ENCODE measurements at regions not wholly inside any gene's neighbourhood (a gene's known extent, or its start where the extent isn't known, plus 50 kb on each side); places are given as distances from the start of the nearest gene placed in this dataset.

- H3K9me2 ChIP-seq (replicated peaks; ENCODE audit: insufficient read depth), result no peaks in the 10 kb centered on the region
- DNase-seq (ENCODE audit: low spot score), result no peak
- H3K9me3 ChIP-seq (ENCODE audit: low read depth), result no peaks in the 10 kb centered on the region
- no peaks in the 10 kb centered on the region for H4K20me1 ChIP-seq (ENCODE audit: insufficient read depth, poor library complexity, severe bottlenecking)
- no peak overlapping the region for H3K4me2 ChIP-seq
- H3K4me1 ChIP-seq (ENCODE audit: insufficient read depth), result peaks cover 4% of the 10 kb centered on the region
- no peak overlapping the region for H2AFZ ChIP-seq
- TF ChIP-seq EZH2 (IDR thresholded peaks at IDR 0.05; ENCODE audit: borderline replicate concordance), result no peak
- peak overlapping the region; percentile 43 for H3K27ac ChIP-seq
- no peaks in the 10 kb centered on the region for H3K27me3 ChIP-seq
- H3K4me3 ChIP-seq, result no peak overlapping the region
- no peaks in the 10 kb centered on the region for H3K79me2 ChIP-seq
- WGBS (ENCODE audit: low lambda C conversion rate, missing lambda C conversion rate), result 36% methylated on average over 2 of the region's 2 CpGs
- H3K36me3 ChIP-seq (replicated peaks; ENCODE audit: insufficient read depth, low read depth), result no peaks in the 10 kb centered on the region
Measured at GRCh38 chr5:143682246-143682905, 129.6 kb upstream of the HMHB1 start.

- Histone ChIP-seq H3K9me3 (ENCODE audit: low read depth) (no peaks in the 10 kb centered on the region), H3K27me3 (no peaks in the 10 kb centered on the region), H3K4me1 (ENCODE audit: insufficient read depth) (peaks cover 4% of the 10 kb centered on the region), H3K4me3 (no peak overlapping the region), H4K20me1 (ENCODE audit: insufficient read depth, poor library complexity, severe bottlenecking) (no peaks in the 10 kb centered on the region), H3K4me2 (no peak overlapping the region), H3K36me3 (replicated peaks; ENCODE audit: insufficient read depth, low read depth) (no peaks in the 10 kb centered on the region), H3K27ac (peak overlapping the region; percentile 10), H2AFZ (no peak overlapping the region), H3K9me2 (replicated peaks; ENCODE audit: insufficient read depth) (no peaks in the 10 kb centered on the region), H3K79me2 (no peaks in the 10 kb centered on the region)
- no peak for TF ChIP-seq EZH2phosphoT487 (IDR thresholded peaks at IDR 0.05; ENCODE audit: low read depth, severe bottlenecking, unreplicated experiment)
- WGBS (ENCODE audit: low lambda C conversion rate, missing lambda C conversion rate), result 65% methylated on average over 4 of the region's 4 CpGs
- DNase-seq (ENCODE audit: low spot score), result peak; percentile 51
Measured at GRCh38 chr5:143680672-143681259, 131.2 kb upstream of the HMHB1 start.

GRCh38 chr5:143679777-143680176 is 132.2 kb upstream of the HMHB1 start:
- whole genome bisulfite sequencing (ENCODE audit: low lambda C conversion rate, missing lambda C conversion rate), result 89% methylated on average over 1 of the region's 1 CpG
- Histone ChIP-seq H3K79me2 (no peaks in the 10 kb centered on the region), H3K9me2 (replicated peaks; ENCODE audit: insufficient read depth) (no peaks in the 10 kb centered on the region), H3K9me3 (ENCODE audit: low read depth) (no peaks in the 10 kb centered on the region), H2AFZ (no peak overlapping the region), H3K36me3 (replicated peaks; ENCODE audit: insufficient read depth, low read depth) (no peaks in the 10 kb centered on the region), H3K4me3 (no peak overlapping the region), H4K20me1 (ENCODE audit: insufficient read depth, poor library complexity, severe bottlenecking) (no peaks in the 10 kb centered on the region), H3K27ac (no peak overlapping the region), H3K4me1 (ENCODE audit: insufficient read depth) (peaks cover 4% of the 10 kb centered on the region), H3K4me2 (no peak overlapping the region), H3K27me3 (no peaks in the 10 kb centered on the region)
- DNase-seq (ENCODE audit: low spot score), result no peak
- TF ChIP-seq EZH2phosphoT487 (IDR thresholded peaks at IDR 0.05; ENCODE audit: low read depth, severe bottlenecking, unreplicated experiment), result no peak
- no peak for TF ChIP-seq CTCF (IDR thresholded peaks at IDR 0.05; ENCODE audit: poor library complexity)
- TF ChIP-seq EZH2 (IDR thresholded peaks at IDR 0.05; ENCODE audit: borderline replicate concordance), result no peak

GRCh38 chr5:143678148-143678905 is 133.6 kb upstream of the HMHB1 start:
- TF ChIP-seq EZH2phosphoT487 (IDR thresholded peaks at IDR 0.05; ENCODE audit: low read depth, severe bottlenecking, unreplicated experiment) (no peak), EZH2 (IDR thresholded peaks at IDR 0.05; ENCODE audit: borderline replicate concordance) (no peak), CTCF (IDR thresholded peaks at IDR 0.05; ENCODE audit: poor library complexity) (no peak)
- no peak overlapping the region for H3K4me3 ChIP-seq
- WGBS (ENCODE audit: low lambda C conversion rate, missing lambda C conversion rate), result 100% methylated on average over 1 of the region's 1 CpG

More at GRCh38 chr5:143678148-143678905, 133.6 kb upstream of the HMHB1 start:
- no peaks in the 10 kb centered on the region for H3K36me3 ChIP-seq (replicated peaks; ENCODE audit: insufficient read depth, low read depth)
- no peak for DNase-seq (ENCODE audit: low spot score)
- no peaks in the 10 kb centered on the region for H3K79me2 ChIP-seq
- H3K4me1 ChIP-seq (ENCODE audit: insufficient read depth), result peaks cover 12% of the 10 kb centered on the region
- no peaks in the 10 kb centered on the region for H4K20me1 ChIP-seq (ENCODE audit: insufficient read depth, poor library complexity, severe bottlenecking)
- H3K27me3 ChIP-seq, result no peaks in the 10 kb centered on the region
- no peak overlapping the region for H2AFZ ChIP-seq
- no peaks in the 10 kb centered on the region for H3K9me2 ChIP-seq (replicated peaks; ENCODE audit: insufficient read depth)
- H3K9me3 ChIP-seq (ENCODE audit: low read depth), result no peaks in the 10 kb centered on the region
- H3K4me2 ChIP-seq, result no peak overlapping the region
- H3K27ac ChIP-seq, result no peak overlapping the region

All from hepatocyte (in vitro differentiated cells).